CD8-positive, alpha-beta memory T cell (primary cell): ENCODE measurements at regions not wholly inside any gene's neighbourhood (a gene's known extent, or its start where the extent isn't known, plus 50 kb on each side); places are given as distances from the start of the nearest gene placed in this dataset.
"Not testable (repeated sequence)": the region's sequence is repeated elsewhere in the genome, so short reads cannot be mapped to it uniquely, and the experiment has no call there.

Experiments used
- CTCF ChIA-PET: fragments of 350-600 bp; sonication (Branson Sonifier 250); formaldehyde crosslinking; loops from one replicate; lab custom pipeline; 2021; ENCODE audit warnings: antibody characterized with exemption; lab: Charles Lee
- POLR2A ChIA-PET: fragments of 350-600 bp; sonication (Branson Sonifier 250); formaldehyde crosslinking; loops from one replicate; lab custom pipeline; 2021; ENCODE audit warnings: antibody characterized with exemption; lab: Charles Lee
- DNase-seq, 5 donors: peaks; one replicate each; pipeline versions ENCODE4 v3.0.0 to v3.0.0-alpha.2; 2020 to 2022; ENCODE audit warnings: mixed read lengths in 1 of 5
- H3K27ac ChIP-seq: one replicate; pipeline ENCODE4 v1.7.0; 2013; ENCODE audit warnings: low read depth, mild to moderate bottlenecking, low read length, moderate library complexity
- H3K27me3 ChIP-seq: 2 replicates; pipeline ENCODE4 v1.7.0; 2013; ENCODE audit warnings: low read length, mild to moderate bottlenecking; ENCODE audit not compliant: insufficient read depth, poor library complexity, severe bottlenecking
- H3K36me3 ChIP-seq: 2 replicates; pipeline ENCODE4 v1.7.0; 2013; ENCODE audit warnings: mild to moderate bottlenecking, low read length, moderate library complexity; ENCODE audit not compliant: insufficient read depth
- H3K4me1 ChIP-seq: 2 replicates; pipeline ENCODE4 v1.7.0; 2013; ENCODE audit warnings: mild to moderate bottlenecking, low read length, moderate library complexity; ENCODE audit not compliant: insufficient read depth
- H3K4me3 ChIP-seq: 2 replicates; pipeline ENCODE4 v1.7.0; 2013; ENCODE audit warnings: mild to moderate bottlenecking, low read length
- H3K9me3 ChIP-seq: 2 replicates; pipeline ENCODE4 v1.7.0; 2013; ENCODE audit warnings: mild to moderate bottlenecking, low read length
- H3K27ac Mint-ChIP-seq, 8 donors: one replicate each; pipeline ENCODE4 v1.8.0; 2020 to 2021; ENCODE audit warnings: mixed read lengths in 8 of 8, mild to moderate bottlenecking in 6 of 8, inconsistent platforms in 3 of 8, moderate library complexity in 3 of 8
- H3K27me3 Mint-ChIP-seq, 2 donors: one replicate each; pipeline ENCODE4 v1.8.0; 2020 to 2021; ENCODE audit warnings: mixed read lengths in 2 of 2, mild to moderate bottlenecking in 1 of 2, moderate library complexity in 1 of 2
- H3K36me3 Mint-ChIP-seq, 3 donors: one replicate each; pipeline ENCODE4 v1.8.0; 2020 to 2021; ENCODE audit warnings: mixed read lengths in 3 of 3, inconsistent platforms in 1 of 3, mild to moderate bottlenecking in 1 of 3
- H3K4me1 Mint-ChIP-seq, 3 donors: one replicate each; pipeline ENCODE4 v1.8.0; 2020 to 2021; ENCODE audit warnings: mixed read lengths in 3 of 3, inconsistent platforms in 1 of 3, mild to moderate bottlenecking in 1 of 3
- H3K4me3 Mint-ChIP-seq, 7 donors: one replicate each; pipeline ENCODE4 v1.8.0; 2020 to 2021; ENCODE audit warnings: mixed read lengths in 7 of 7, mild to moderate bottlenecking in 6 of 7, moderate library complexity in 4 of 7, inconsistent platforms in 2 of 7
- H3K9me3 Mint-ChIP-seq, 5 donors: one replicate each; pipeline ENCODE4 v1.8.0; 2020 to 2022; ENCODE audit warnings: mixed read lengths in 5 of 5, mild to moderate bottlenecking in 3 of 5, moderate library complexity in 2 of 5, inconsistent platforms in 1 of 5

- Histone ChIP-seq H3K36me3 (no peaks in the 10 kb centered on the region), H3K27me3 (no peaks in the 10 kb centered on the region), H3K4me3 (no peak overlapping the region), H3K9me3 (no peaks in the 10 kb centered on the region), H3K27ac (no peak overlapping the region), H3K4me1 (no peaks in the 10 kb centered on the region)
- Mint-ChIP-seq H3K9me3 (peaks cover 2 to 16% (median 12%) of the 10 kb centered on the region in 5 donors), H3K27ac (no peak overlapping the region), H3K27me3 (no peaks in the 10 kb centered on the region), H3K4me3 (no peak overlapping the region), H3K4me1 (no peaks in the 10 kb centered on the region), H3K36me3 (no peaks in the 10 kb centered on the region)
- ChIA-PET POLR2A (no interaction called here), CTCF (no interaction called here)
- no peak for DNase-seq
Observed at GRCh38 chr13:69618393-69618792, 489.2 kb upstream of the ATXN8OS start.

- Mint-ChIP-seq H3K27ac (no peak overlapping the region), H3K4me1 (no peaks in the 10 kb centered on the region), H3K4me3 (no peak overlapping the region), H3K36me3 (no peaks in the 10 kb centered on the region), H3K27me3 (no peaks in the 10 kb centered on the region), H3K9me3 (peaks cover 2 to 18% (median 14%) of the 10 kb centered on the region in 5 donors)
- Histone ChIP-seq H3K27me3 (no peaks in the 10 kb centered on the region), H3K4me3 (no peak overlapping the region), H3K4me1 (no peaks in the 10 kb centered on the region), H3K27ac (no peak overlapping the region), H3K9me3 (no peaks in the 10 kb centered on the region), H3K36me3 (no peaks in the 10 kb centered on the region)
- DNase-seq, result no peak
- CTCF ChIA-PET, result interaction anchor here (1.1 kb wide), 1 partner anchor 9 kb away, joined by 3 read pairs; no protein-coding TSS in a partner anchor
- POLR2A ChIA-PET, result no interaction called here
Observed at GRCh38 chr13:69617587-69617986, 490.0 kb upstream of the ATXN8OS start.

DNA sequence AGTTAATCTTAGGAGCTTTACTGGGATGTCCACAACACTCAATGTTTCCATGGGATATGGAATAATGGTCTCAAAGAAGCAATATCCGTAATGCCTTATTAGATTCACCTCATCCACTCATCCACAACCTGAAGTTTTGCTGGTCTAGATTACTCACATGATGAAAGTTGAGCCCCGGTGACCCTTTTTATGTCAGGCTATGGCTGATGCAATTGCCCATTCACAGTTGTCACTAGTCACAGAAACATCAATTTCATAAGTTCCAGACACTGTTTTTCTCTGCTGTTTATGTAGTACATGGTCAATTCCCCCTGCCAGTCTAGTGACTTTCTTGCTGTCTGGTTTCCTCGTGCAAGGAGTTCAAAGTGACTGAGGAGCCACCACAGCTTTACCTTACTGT is 491.2 kb upstream of the ATXN8OS start:
- Histone ChIP-seq H3K4me1 (no peaks in the 10 kb centered on the region), H3K27me3 (no peaks in the 10 kb centered on the region), H3K27ac (no peak overlapping the region), H3K9me3 (no peaks in the 10 kb centered on the region), H3K4me3 (no peak overlapping the region), H3K36me3 (no peaks in the 10 kb centered on the region)
- H3K36me3 Mint-ChIP-seq, result no peaks in the 10 kb centered on the region
- H3K27ac Mint-ChIP-seq, result no peak overlapping the region
- ChIA-PET POLR2A (no interaction called here), CTCF (no interaction called here)
- no peaks in the 10 kb centered on the region for H3K4me1 Mint-ChIP-seq
- peaks cover 2 to 28% (median 15%) of the 10 kb centered on the region in 5 donors for H3K9me3 Mint-ChIP-seq
- no peak for DNase-seq
- no peaks in the 10 kb centered on the region for H3K27me3 Mint-ChIP-seq
- no peak overlapping the region for H3K4me3 Mint-ChIP-seq

DNA sequence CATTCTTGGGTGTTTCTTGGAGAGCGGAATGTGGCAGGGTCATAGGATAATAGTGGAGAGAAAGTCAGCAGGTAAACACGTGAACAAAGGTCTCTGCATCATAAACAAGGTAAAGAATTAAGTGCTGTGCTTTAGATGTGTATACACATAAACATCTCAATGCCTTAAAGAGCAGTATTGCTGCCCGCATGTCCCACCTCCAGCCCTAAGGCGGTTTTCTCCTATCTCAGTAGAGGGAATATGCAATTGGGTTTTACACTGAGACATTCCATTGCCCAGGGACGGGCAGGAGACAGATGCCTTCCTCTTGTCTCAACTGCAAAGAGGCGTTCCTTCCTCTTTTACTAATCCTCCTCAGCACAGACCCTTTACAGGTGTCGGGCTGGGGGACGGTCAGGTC is 492.6 kb upstream of the ATXN8OS start:
- H3K27ac ChIP-seq, H3K27me3 Mint-ChIP-seq, H3K36me3 ChIP-seq, H3K9me3 ChIP-seq, H3K4me1 ChIP-seq, DNase-seq, H3K36me3 Mint-ChIP-seq, H3K4me1 Mint-ChIP-seq, CTCF ChIA-PET, H3K27me3 ChIP-seq, H3K4me3 ChIP-seq, H3K27ac Mint-ChIP-seq, H3K4me3 Mint-ChIP-seq, POLR2A ChIA-PET: not testable (repeated sequence)
- H3K9me3 Mint-ChIP-seq, result peaks cover 0 to 36% (median 10%) of the 10 kb centered on the region in 5 donors

DNA sequence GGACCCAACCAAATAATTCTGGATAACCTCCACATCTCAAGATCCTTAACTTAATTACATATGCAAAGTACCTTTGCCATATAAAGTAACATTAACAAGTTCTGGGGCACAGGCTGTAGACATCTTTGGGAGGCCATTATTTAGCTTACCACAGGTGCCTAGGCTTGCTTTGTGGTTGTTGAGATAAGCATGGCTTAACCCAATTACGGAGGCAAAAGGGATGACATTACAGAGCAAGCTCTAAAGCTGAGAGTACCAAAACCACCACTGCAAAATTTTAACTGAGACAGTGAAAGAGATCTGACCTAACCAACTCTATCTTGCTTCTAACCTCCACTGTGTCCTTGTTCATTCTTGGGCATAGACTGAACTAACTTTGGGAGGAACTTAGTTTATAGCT is 502.9 kb upstream of the ATXN8OS start:
- no peak for DNase-seq
- Histone ChIP-seq H3K4me3 (no peak overlapping the region), H3K4me1 (no peaks in the 10 kb centered on the region), H3K27ac (no peak overlapping the region), H3K27me3 (no peaks in the 10 kb centered on the region), H3K36me3 (no peaks in the 10 kb centered on the region), H3K9me3 (no peaks in the 10 kb centered on the region)
- ChIA-PET POLR2A (no interaction called here), CTCF (no interaction called here)
- Mint-ChIP-seq H3K4me3 (no peak overlapping the region), H3K36me3 (no peaks in the 10 kb centered on the region), H3K4me1 (no peaks in the 10 kb centered on the region), H3K27ac (no peak overlapping the region), H3K9me3 (peaks cover 9 to 18% (median 16%) of the 10 kb centered on the region in 5 donors), H3K27me3 (no peaks in the 10 kb centered on the region)

DNA sequence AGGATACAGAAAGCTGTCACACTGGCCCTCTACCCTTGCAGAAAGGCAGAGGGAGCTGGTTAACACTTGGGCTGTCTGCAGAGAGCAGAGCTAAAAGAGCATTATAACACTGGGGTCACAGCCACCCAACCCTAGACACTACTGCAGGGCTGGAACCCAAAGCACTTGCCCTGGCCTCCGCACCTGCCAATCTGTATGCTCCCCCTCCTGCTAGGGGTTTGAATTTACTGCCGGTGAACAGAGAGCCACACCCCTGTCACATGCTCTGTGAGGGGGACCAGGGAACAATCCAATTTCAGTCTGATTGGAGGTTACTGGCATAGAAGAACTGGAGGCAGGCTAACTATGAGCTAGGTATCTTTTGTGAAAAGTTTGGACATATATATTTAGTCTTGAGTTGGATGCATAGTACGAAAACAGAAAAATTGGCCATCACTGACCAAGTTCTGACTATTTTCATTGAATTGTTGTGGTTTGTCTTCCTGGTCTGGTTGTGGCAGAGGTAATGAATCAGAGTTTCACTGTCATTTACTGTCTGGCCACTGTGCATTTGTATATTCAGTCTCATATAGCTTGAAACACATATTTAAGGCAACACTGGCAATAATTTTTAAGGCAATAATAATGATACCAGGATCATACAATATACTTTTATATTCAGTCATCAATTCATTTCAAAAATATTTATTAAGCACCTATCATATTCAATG is 504.3 kb upstream of the ATXN8OS start:
- Histone ChIP-seq H3K4me1 (no peaks in the 10 kb centered on the region), H3K4me3 (no peak overlapping the region), H3K27me3 (no peaks in the 10 kb centered on the region), H3K36me3 (no peaks in the 10 kb centered on the region), H3K9me3 (no peaks in the 10 kb centered on the region), H3K27ac (no peak overlapping the region)
- H3K4me1 Mint-ChIP-seq, result no peaks in the 10 kb centered on the region
- ChIA-PET CTCF (no interaction called here), POLR2A (no interaction called here)
- H3K27me3 Mint-ChIP-seq, result no peaks in the 10 kb centered on the region
- H3K9me3 Mint-ChIP-seq, result peaks cover 9 to 21% (median 17%) of the 10 kb centered on the region in 5 donors
- no peak for DNase-seq
- H3K36me3 Mint-ChIP-seq, result no peaks in the 10 kb centered on the region
- H3K27ac Mint-ChIP-seq, result no peak overlapping the region
- H3K4me3 Mint-ChIP-seq, result no peak overlapping the region

DNA sequence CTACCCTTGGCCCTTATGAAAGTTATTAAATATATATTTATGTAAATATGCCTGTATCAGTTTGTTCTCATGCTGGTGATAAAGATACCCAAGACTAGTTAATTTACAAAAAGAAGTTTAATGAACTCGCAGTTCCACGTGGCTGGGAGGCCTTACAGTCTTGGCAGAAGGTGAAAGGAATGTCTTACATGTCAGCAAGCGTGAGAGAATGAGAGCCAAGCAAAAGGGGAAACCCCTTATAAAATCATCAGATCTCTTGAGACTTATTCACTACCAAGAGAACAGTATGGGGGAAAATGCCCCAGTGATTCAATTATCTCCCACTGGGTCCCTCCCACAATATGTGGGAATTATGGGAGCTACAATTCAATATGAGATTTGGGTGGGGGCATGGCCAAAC is 506.0 kb upstream of the ATXN8OS start:
- H3K27ac ChIP-seq, result no peak overlapping the region
- no peak overlapping the region for H3K4me3 Mint-ChIP-seq
- no peaks in the 10 kb centered on the region for H3K27me3 Mint-ChIP-seq
- CTCF ChIA-PET, result no interaction called here
- no peaks in the 10 kb centered on the region for H3K36me3 Mint-ChIP-seq
- H3K27me3 ChIP-seq, result no peaks in the 10 kb centered on the region
- H3K9me3 ChIP-seq, result no peaks in the 10 kb centered on the region
- no peaks in the 10 kb centered on the region for H3K4me1 ChIP-seq
- H3K4me1 Mint-ChIP-seq, result no peaks in the 10 kb centered on the region
- H3K9me3 Mint-ChIP-seq, result peaks cover 6 to 21% (median 15%) of the 10 kb centered on the region in 5 donors
- POLR2A ChIA-PET, result no interaction called here
- no peak overlapping the region for H3K4me3 ChIP-seq
- H3K27ac Mint-ChIP-seq, result no peak overlapping the region
- no peak for DNase-seq
- no peaks in the 10 kb centered on the region for H3K36me3 ChIP-seq

DNA sequence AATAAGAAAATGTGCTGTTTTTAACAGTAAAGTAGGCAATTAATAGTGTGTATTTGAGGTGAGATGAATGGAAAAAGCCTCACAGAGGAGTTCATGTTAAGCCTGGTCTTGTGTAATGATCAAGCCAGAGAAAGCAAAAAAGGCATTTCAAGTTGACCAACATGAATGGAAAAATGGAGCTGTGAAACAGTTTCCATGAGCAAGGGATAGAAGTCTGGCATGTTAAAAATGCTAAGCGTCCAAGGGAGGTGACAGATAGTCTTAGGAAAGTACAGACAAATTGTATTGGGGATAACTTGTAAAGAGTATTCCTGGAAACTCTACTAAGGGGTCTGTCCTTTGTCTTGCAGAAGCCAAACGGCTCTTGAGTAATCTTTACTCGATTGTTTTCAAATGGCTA is 506.8 kb upstream of the ATXN8OS start:
- Histone ChIP-seq H3K27me3 (no peaks in the 10 kb centered on the region), H3K36me3 (no peaks in the 10 kb centered on the region), H3K4me3 (no peak overlapping the region), H3K4me1 (no peaks in the 10 kb centered on the region), H3K9me3 (no peaks in the 10 kb centered on the region), H3K27ac (no peak overlapping the region)
- no peak for DNase-seq
- Mint-ChIP-seq H3K4me1 (no peaks in the 10 kb centered on the region), H3K9me3 (peaks cover 3 to 17% (median 15%) of the 10 kb centered on the region in 5 donors), H3K4me3 (no peak overlapping the region), H3K27ac (no peak overlapping the region), H3K27me3 (no peaks in the 10 kb centered on the region), H3K36me3 (no peaks in the 10 kb centered on the region)
- ChIA-PET POLR2A (no interaction called here), CTCF (no interaction called here)
